Stomach (tissue), 8 donors: ENCODE measurements at regions not wholly inside any gene's neighbourhood (a gene's known extent, or its start where the extent isn't known, plus 50 kb on each side); places are given as distances from the start of the nearest gene placed in this dataset.

Experiments
- DNase-seq, 2 donors: peaks; one replicate each; pipeline versions ENCODE4 v3.0.0 to v3.0.0-alpha.2; 2013 to 2019
- H3K27ac ChIP-seq, 5 donors: fragments of 200-600 bp in 4 of 5; sonication (generic) in 4 of 5; one replicate each; pipeline ENCODE4 v1.5.1; 2013 to 2019; ENCODE audit warnings: mild to moderate bottlenecking in 1 of 5, moderate library complexity in 1 of 5
- H3K27me3 ChIP-seq, 3 donors: fragments of 200-600 bp; sonication (generic); one replicate each; pipeline ENCODE4 v1.5.1; 2017 to 2019; ENCODE audit warnings: mixed run types in 1 of 3
- H3K36me3 ChIP-seq, 4 donors: fragments of 200-600 bp; sonication (generic); 1 replicate in 3 of 4; 2 replicates in 1 of 4; pipeline ENCODE4 v1.5.1; 2016 to 2019
- H3K4me1 ChIP-seq, 4 donors: fragments of 200-600 bp; sonication (generic); one replicate each; pipeline ENCODE4 v1.5.1; 2016 to 2019
- H3K4me3 ChIP-seq, 4 donors: fragments of 200-600 bp; sonication (generic) in 3 of 4; one replicate each; pipeline ENCODE4 v1.5.1; 2016 to 2019; ENCODE audit warnings: mild to moderate bottlenecking in 1 of 4
- H3K9me3 ChIP-seq, 4 donors: fragments of 200-600 bp; sonication (generic); one replicate each; pipeline ENCODE4 v1.5.1; 2016 to 2019
- EP300 ChIP-seq: sonication (generic); formaldehyde crosslinking; IDR thresholded peaks from one replicate; pipeline ENCODE4 v1.6.1; 2017; ENCODE audit warnings: antibody characterized with exemption
- POLR2A ChIP-seq, 4 donors: fragments of 450-650 bp; IDR thresholded peaks; one replicate each; pipeline ENCODE4 v1.6.1; 2016; ENCODE audit warnings: antibody characterized with exemption in 4 of 4, control low read depth in 2 of 4, mild to moderate bottlenecking in 1 of 4, moderate library complexity in 1 of 4
- POLR2AphosphoS5 ChIP-seq, 3 donors: sonication (generic); formaldehyde crosslinking; IDR thresholded peaks; one replicate each; pipeline ENCODE4 v1.6.1; 2016; ENCODE audit warnings: antibody characterized with exemption in 3 of 3
- WGBS, 5 donors: extraction: QIAGEN DNeasy Blood & Tissue Kit in 3 of 5; methylation state at CpG; one replicate each; pipeline versions ENCODE4 v1.1.5 to v1.1.7; 2013 to 2018; 5-methylcytosine and 5-hydroxymethylcytosine counted together
- intact Hi-C: fragments of 100-400 bp; cut with DNase I; formaldehyde crosslinking; loops from one replicate; pipeline ENCODE4 v1.15.1; 2023; ENCODE audit warnings: low total_unique reads
- TF ChIP-seq, protein P1 (sequence below), 7 experiments: fragments of 450-650 bp in 4 of 7; fragments of 200-600 bp in 3 of 7; sonication (generic) in 3 of 7; IDR thresholded peaks; one replicate each; pipeline ENCODE4 v1.5.1; 2016 to 2019; ENCODE audit warnings: antibody characterized with exemption in 7 of 7, control low read depth in 2 of 7, mild to moderate bottlenecking in 1 of 7
- donor health status: healthy with polysubstance abuse.
- donor health status: Bipolar disorder and iron deficiency.
- donor health status: healthy.

GRCh38 chr13:65999411-65999810 is 1230.7 kb downstream of the PCDH9 start:
- no peak for DNase-seq
- Histone ChIP-seq H3K4me1 (no peaks in the 10 kb centered on the region), H3K4me3 (no peak overlapping the region), H3K27me3 (no peaks in the 10 kb centered on the region), H3K36me3 (no peaks in the 10 kb centered on the region), H3K9me3 (peaks cover 0 to 14% (median 0%) of the 10 kb centered on the region in 4 donors), H3K27ac (no peak overlapping the region)
- 77 to 96% (median 90%) methylated on average over 1 of the region's 1 CpG for WGBS, 5 donors
- no peak for TF ChIP-seq POLR2AphosphoS5 (IDR thresholded peaks at IDR 0.05)
- TF ChIP-seq, protein P1, sequence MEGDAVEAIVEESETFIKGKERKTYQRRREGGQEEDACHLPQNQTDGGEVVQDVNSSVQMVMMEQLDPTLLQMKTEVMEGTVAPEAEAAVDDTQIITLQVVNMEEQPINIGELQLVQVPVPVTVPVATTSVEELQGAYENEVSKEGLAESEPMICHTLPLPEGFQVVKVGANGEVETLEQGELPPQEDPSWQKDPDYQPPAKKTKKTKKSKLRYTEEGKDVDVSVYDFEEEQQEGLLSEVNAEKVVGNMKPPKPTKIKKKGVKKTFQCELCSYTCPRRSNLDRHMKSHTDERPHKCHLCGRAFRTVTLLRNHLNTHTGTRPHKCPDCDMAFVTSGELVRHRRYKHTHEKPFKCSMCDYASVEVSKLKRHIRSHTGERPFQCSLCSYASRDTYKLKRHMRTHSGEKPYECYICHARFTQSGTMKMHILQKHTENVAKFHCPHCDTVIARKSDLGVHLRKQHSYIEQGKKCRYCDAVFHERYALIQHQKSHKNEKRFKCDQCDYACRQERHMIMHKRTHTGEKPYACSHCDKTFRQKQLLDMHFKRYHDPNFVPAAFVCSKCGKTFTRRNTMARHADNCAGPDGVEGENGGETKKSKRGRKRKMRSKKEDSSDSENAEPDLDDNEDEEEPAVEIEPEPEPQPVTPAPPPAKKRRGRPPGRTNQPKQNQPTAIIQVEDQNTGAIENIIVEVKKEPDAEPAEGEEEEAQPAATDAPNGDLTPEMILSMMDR (IDR thresholded peaks at IDR 0.05), result no peak
- no peak for TF ChIP-seq POLR2A (IDR thresholded peaks at IDR 0.05)
- TF ChIP-seq EP300, result no peak
- intact Hi-C loops, result no loop called here

- no peaks in the 10 kb centered on the region for H3K36me3 ChIP-seq
- H3K27me3 ChIP-seq, result no peaks in the 10 kb centered on the region
- H3K4me3 ChIP-seq, result no peak overlapping the region
- intact Hi-C loops, result no loop called here
- no peak overlapping the region for H3K27ac ChIP-seq
- H3K9me3 ChIP-seq, result no peaks in the 10 kb centered on the region
- no peak for TF ChIP-seq POLR2AphosphoS5 (IDR thresholded peaks at IDR 0.05)
- TF ChIP-seq EP300, result no peak
- TF ChIP-seq, protein P1 (IDR thresholded peaks at IDR 0.05), result no peak
- TF ChIP-seq POLR2A (IDR thresholded peaks at IDR 0.05), result no peak
- no peak for DNase-seq
- no peaks in the 10 kb centered on the region for H3K4me1 ChIP-seq
Measured at GRCh38 chr13:65990684-65991083, 1239.5 kb downstream of the PCDH9 start.

GRCh38 chr13:65985612-65986011 is 1244.5 kb downstream of the PCDH9 start:
- Histone ChIP-seq H3K27ac (no peak overlapping the region), H3K36me3 (no peaks in the 10 kb centered on the region), H3K4me1 (no peaks in the 10 kb centered on the region), H3K4me3 (no peak overlapping the region), H3K27me3 (no peaks in the 10 kb centered on the region), H3K9me3 (no peaks in the 10 kb centered on the region)
- no peak for DNase-seq
- TF ChIP-seq EP300, result no peak
- no peak for TF ChIP-seq POLR2A (IDR thresholded peaks at IDR 0.05)
- TF ChIP-seq, protein P1 (IDR thresholded peaks at IDR 0.05), result no peak
- no peak for TF ChIP-seq POLR2AphosphoS5 (IDR thresholded peaks at IDR 0.05)
- intact Hi-C loops, result no loop called here
- WGBS, 5 donors, result 77 to 85% (median 81%) methylated on average over 10 of the region's 10 CpGs

DNA sequence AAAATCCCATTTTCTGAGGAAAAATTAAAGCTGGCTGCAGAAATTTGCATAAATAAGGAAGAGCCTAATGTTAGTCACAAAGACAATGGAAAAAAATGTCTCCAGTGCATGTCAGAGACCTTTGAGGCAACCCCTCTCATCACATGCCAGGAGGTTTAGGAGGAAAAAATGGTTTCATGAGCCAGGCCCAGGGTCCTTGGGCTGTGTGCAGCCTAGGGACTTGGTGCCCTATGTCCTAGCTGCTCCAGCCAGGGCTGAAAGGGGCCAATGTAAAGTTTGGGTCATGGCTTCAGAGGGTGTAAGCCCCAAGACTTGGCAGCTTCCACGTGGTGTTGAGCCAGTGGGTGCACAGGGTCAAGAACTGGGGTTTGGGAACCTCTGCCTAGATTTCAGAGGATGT is 1252.6 kb downstream of the PCDH9 start:
- Histone ChIP-seq H3K27me3 (no peaks in the 10 kb centered on the region), H3K4me1 (no peaks in the 10 kb centered on the region), H3K4me3 (no peak overlapping the region), H3K9me3 (peaks cover 0 to 9% (median 7%) of the 10 kb centered on the region in 4 donors), H3K36me3 (no peaks in the 10 kb centered on the region), H3K27ac (no peak overlapping the region)
- TF ChIP-seq POLR2AphosphoS5 (IDR thresholded peaks at IDR 0.05), result no peak
- no peak for TF ChIP-seq EP300
- TF ChIP-seq, protein P1 (IDR thresholded peaks at IDR 0.05), result no peak
- TF ChIP-seq POLR2A (IDR thresholded peaks at IDR 0.05), result no peak
- no peak for DNase-seq
- intact Hi-C loops, result no loop called here
- WGBS, 5 donors, result 28 to 61% (median 42%) methylated on average over 1 of the region's 1 CpG
